IMR-90 (cell line): ENCODE measurements at regions not wholly inside any gene's neighbourhood (a gene's known extent, or its start where the extent isn't known, plus 50 kb on each side); places are given as distances from the start of the nearest gene placed in this dataset.

Experiments used
- ATAC-seq: fragments of 200-7000 bp; cut with Tn5 transposase; 2 replicates; pipeline ENCODE4 v1.9.1; 2020; ENCODE audit warnings: low read depth, mild to moderate bottlenecking, moderate library complexity
- BruUV-seq: library from RNA; stranded (reverse); fragments of 400-500 nt; replicated peaks from 2 replicates; lab custom pipeline; 2021; lab: Mats Ljungman, UMichigan
- CTCF ChIA-PET: fragments of 300-600 bp; formaldehyde crosslinking; extraction: SDS; loops from one replicate; lab custom pipeline; 2021; ENCODE audit warnings: antibody characterized with exemption; lab: Yijun Ruan, JAX
- POLR2A ChIA-PET: fragments of 300-600 bp; sonication (Branson Sonifier 250); formaldehyde crosslinking; loops from one replicate; lab custom pipeline; 2022; ENCODE audit warnings: antibody characterized with exemption; ENCODE audit not compliant: unreplicated experiment; lab: Charles Lee
- DNase-seq: peaks from one replicate; pipeline ENCODE4 v3.0.0; 2013
- H2AFZ ChIP-seq: replicated peaks from 2 replicates; pipeline ENCODE3; 2013; ENCODE audit warnings: low read length, mild to moderate bottlenecking; ENCODE audit not compliant: poor library complexity
- H2AK5ac ChIP-seq: 2 replicates; pipeline ENCODE4 v1.6.1; 2013; ENCODE audit warnings: low read depth, low read length, inconsistent platforms
- H2AK9ac ChIP-seq: replicated peaks from 2 replicates; pipeline ENCODE3; 2013; ENCODE audit warnings: mild to moderate bottlenecking, low read depth, low read length, moderate library complexity; ENCODE audit not compliant: poor library complexity
- H2BK120ac ChIP-seq: 2 replicates; pipeline ENCODE4 v1.6.1; 2013; ENCODE audit warnings: low read depth, low read length, inconsistent platforms
- H2BK15ac ChIP-seq: 3 replicates; pipeline ENCODE4 v1.6.1; 2013; ENCODE audit warnings: low read depth, low read length, inconsistent platforms
- H2BK20ac ChIP-seq: 2 replicates; pipeline ENCODE4 v1.6.1; 2013; ENCODE audit warnings: low read depth, mild to moderate bottlenecking, inconsistent platforms, low read length, moderate library complexity
- H2BK5ac ChIP-seq: 2 replicates; pipeline ENCODE4 v1.6.1; 2013; ENCODE audit warnings: mild to moderate bottlenecking, low read depth, low read length, inconsistent platforms; ENCODE audit not compliant: poor library complexity, severe bottlenecking
- H3K14ac ChIP-seq: replicated peaks from 2 replicates; pipeline ENCODE4 v1.6.1; 2013; ENCODE audit warnings: low read depth, low read length, inconsistent platforms
- H3K18ac ChIP-seq: 2 replicates; pipeline ENCODE4 v1.6.1; 2013; ENCODE audit warnings: low read depth, low read length, control low read depth
- H3K23ac ChIP-seq: 2 replicates; pipeline ENCODE4 v1.6.1; 2013; ENCODE audit warnings: low read depth, low read length, inconsistent platforms
- H3K27ac ChIP-seq: 2 replicates; pipeline ENCODE4 v1.5.1; 2013; ENCODE audit warnings: mild to moderate bottlenecking, control low read depth, low read length; ENCODE audit not compliant: insufficient read depth
- H3K27me3 ChIP-seq: 2 replicates; pipeline ENCODE4 v1.6.1; 2013; ENCODE audit warnings: low read length; ENCODE audit not compliant: control insufficient read depth, insufficient read depth
- H3K36me3 ChIP-seq: 2 replicates; pipeline ENCODE4 v1.6.1; 2013; ENCODE audit warnings: low read length, mixed read lengths; ENCODE audit not compliant: control insufficient read depth, insufficient read depth
- H3K4ac ChIP-seq: 2 replicates; pipeline ENCODE4 v1.6.1; 2013; ENCODE audit warnings: low read depth, low read length, inconsistent platforms
- H3K4me1 ChIP-seq: 2 replicates; pipeline ENCODE4 v1.6.1; 2013; ENCODE audit warnings: low read length, mixed read lengths; ENCODE audit not compliant: control insufficient read depth, insufficient read depth
- H3K4me2 ChIP-seq: 2 replicates; pipeline ENCODE4 v1.6.1; 2013; ENCODE audit warnings: low read depth, mild to moderate bottlenecking, control low read depth, low read length, moderate library complexity
- H3K4me3 ChIP-seq: 2 replicates; pipeline ENCODE4 v1.5.1; 2013; ENCODE audit warnings: low read depth, mild to moderate bottlenecking, control low read depth, low read length, moderate library complexity; ENCODE audit not compliant: insufficient read depth
- H3K56ac ChIP-seq: 2 replicates; pipeline ENCODE4 v1.6.1; 2013; ENCODE audit warnings: low read length, inconsistent platforms; ENCODE audit not compliant: insufficient read depth; ENCODE audit errors: extremely low read depth
- H3K79me1 ChIP-seq, 2 experiments: 2 replicates each; pipeline ENCODE4 v1.6.1; 2013; ENCODE audit warnings: low read length in 2 of 2, inconsistent platforms in 1 of 2, low read depth in 1 of 2
- H3K9ac ChIP-seq: 2 replicates; pipeline ENCODE4 v1.6.1; 2013; ENCODE audit warnings: low read depth, low read length, control low read depth
- H3K9me1 ChIP-seq: 2 replicates; pipeline ENCODE4 v1.6.1; 2013; ENCODE audit warnings: low read length, inconsistent platforms; ENCODE audit not compliant: insufficient read depth
- H3K9me3 ChIP-seq: 2 replicates; pipeline ENCODE4 v1.6.1; 2013; ENCODE audit warnings: low read length; ENCODE audit not compliant: control insufficient read depth, insufficient read depth
- H4K20me1 ChIP-seq: 2 replicates; pipeline ENCODE4 v1.6.1; 2013; ENCODE audit warnings: low read length, inconsistent platforms; ENCODE audit not compliant: insufficient read depth
- H4K5ac ChIP-seq: 2 replicates; pipeline ENCODE4 v1.6.1; 2013; ENCODE audit warnings: mild to moderate bottlenecking, low read depth, low read length, control low read depth
- H4K8ac ChIP-seq, 2 experiments: 2 replicates each; pipeline ENCODE4 v1.6.1; 2013; ENCODE audit warnings: low read depth in 2 of 2, low read length in 2 of 2, control low read depth in 1 of 2, inconsistent platforms in 1 of 2
- H4K91ac ChIP-seq: 2 replicates; pipeline ENCODE4 v1.6.1; 2013; ENCODE audit warnings: low read depth, low read length, inconsistent platforms; ENCODE audit not compliant: insufficient read depth
- BHLHE40 ChIP-seq: fragments of 150-350 bp; IDR thresholded peaks from 2 replicates; pipeline ENCODE4 v1.6.1; 2016; ENCODE audit warnings: mild to moderate bottlenecking, low read depth, low read length
- CEBPB ChIP-seq: IDR thresholded peaks from 2 replicates; pipeline ENCODE4 v1.6.1; 2012; ENCODE audit warnings: low read depth, low read length, improper control_type of control experiment
- CHD1 ChIP-seq: IDR thresholded peaks from 2 replicates; pipeline ENCODE4 v1.6.1; 2012; ENCODE audit warnings: low read depth, low read length, improper control_type of control experiment
- ELK1 ChIP-seq: fragments of 150-350 bp; IDR thresholded peaks from 2 replicates; pipeline ENCODE4 v1.6.1; 2016; ENCODE audit warnings: low read depth, mild to moderate bottlenecking, low read length, moderate library complexity, borderline replicate concordance
- MAZ ChIP-seq: IDR thresholded peaks from 2 replicates; pipeline ENCODE4 v1.6.1; 2012; ENCODE audit warnings: low read depth, mild to moderate bottlenecking, low read length, improper control_type of control experiment, moderate library complexity, borderline replicate concordance
- MXI1 ChIP-seq: IDR thresholded peaks from 2 replicates; pipeline ENCODE4 v1.6.1; 2012; ENCODE audit warnings: low read depth, mild to moderate bottlenecking, low read length, moderate library complexity, borderline replicate concordance
- RFX5 ChIP-seq: IDR thresholded peaks from 2 replicates; pipeline ENCODE4 v1.8.0; 2012; ENCODE audit warnings: low read depth, mild to moderate bottlenecking, low read length, moderate library complexity
- SMC3 ChIP-seq: fragments of 150-350 bp; IDR thresholded peaks from 2 replicates; pipeline ENCODE4 v1.6.1; 2016; ENCODE audit warnings: low read depth, mild to moderate bottlenecking, antibody characterized with exemption, low read length, moderate library complexity
- USF2 ChIP-seq: fragments of 150-350 bp; IDR thresholded peaks from 2 replicates; pipeline ENCODE4 v1.6.1; 2017; ENCODE audit warnings: mild to moderate bottlenecking, antibody characterized with exemption, low read length, low read depth
- WGBS, 2 experiments: methylation state at CpG; one replicate each; pipeline versions ENCODE4 v1.1.5 to v1.1.7; 2013; ENCODE audit warnings: missing lambda C conversion rate in 2 of 2; ENCODE audit not compliant: insufficient read length in 1 of 2; ENCODE audit errors: extremely low coverage in 2 of 2; 5-methylcytosine and 5-hydroxymethylcytosine counted together
- dilution Hi-C: fragments of 300-500 bp; cut with HindIII; formaldehyde crosslinking; loops from one replicate; pipeline ENCODE4 v1.14.3; 2018; ENCODE audit warnings: low sequenced_read_pairs; ENCODE audit not compliant: unreplicated experiment
- in situ Hi-C: fragments of 300-500 bp; cut with MboI; formaldehyde crosslinking; loops from 3 replicates; pipeline ENCODE4 v1.14.3; 2019; ENCODE audit warnings: low sequenced_read_pairs, inconsistent platforms, mixed read lengths
- intact Hi-C: fragments of 100-400 bp; cut with micrococcal nuclease; formaldehyde crosslinking; loops from 2 replicates; pipeline ENCODE4 v1.10.0; 2022

- Histone ChIP-seq H3K4ac (no peak overlapping the region), H3K23ac (no peak overlapping the region), H3K36me3 (no peaks in the 10 kb centered on the region), H2BK15ac (no peak overlapping the region), H4K5ac (no peak overlapping the region), H3K9ac (no peak overlapping the region), H3K4me3 (no peak overlapping the region), H2BK20ac (no peak overlapping the region), H3K27me3 (no peaks in the 10 kb centered on the region), H2BK5ac (no peak overlapping the region), H3K14ac (no peak overlapping the region), H3K9me1 (no peaks in the 10 kb centered on the region), H4K20me1 (no peaks in the 10 kb centered on the region), H2BK120ac (no peak overlapping the region), H3K4me1 (no peaks in the 10 kb centered on the region), H2AK5ac (no peak overlapping the region), H4K8ac (no peak overlapping the region), H3K27ac (no peak overlapping the region), H4K91ac (no peak overlapping the region), H2AK9ac (no peak overlapping the region), H3K18ac (no peak overlapping the region), H2AFZ (no peak overlapping the region), H3K79me1 (no peaks in the 10 kb centered on the region), H3K56ac (no peak overlapping the region), H3K4me2 (no peak overlapping the region), H3K9me3 (peaks cover 4% of the 10 kb centered on the region)
- BruUV-seq: no TSS peak
- CTCF ChIA-PET: no interaction called here
- ATAC-seq (no peak), DNase-seq (no peak)
- in situ Hi-C loops: no loop called here
- no peak for TF ChIP-seq CEBPB
- no peak for TF ChIP-seq BHLHE40
- TF ChIP-seq RFX5: no peak
- TF ChIP-seq CHD1: no peak
- no peak for TF ChIP-seq USF2
- TF ChIP-seq MAZ: no peak
- TF ChIP-seq MXI1: no peak
- no peak for TF ChIP-seq SMC3
- no peak for TF ChIP-seq ELK1
- dilution Hi-C loops: no loop called here
- intact Hi-C loops: no loop called here
- 30% methylated on average over 3 of the region's 5 CpGs; no CpG with 5 or more reads in 1 of the 2 experiments for WGBS, 2 experiments
- POLR2A ChIA-PET: no interaction called here
These were observed 420.7 kb downstream of the NPIPA8 start for GRCh38 chr16:17915791-17916190.
